Sciatic nerve (tissue), 2 donors: ENCODE measurements at regions not wholly inside any gene's neighbourhood (a gene's known extent, or its start where the extent isn't known, plus 50 kb on each side); places are given as distances from the start of the nearest gene placed in this dataset.

ENCODE experiments used
- ATAC-seq: fragments of 200-7000 bp; cut with Tn5 transposase; one replicate; pipeline ENCODE4 v1.9.1; 2020; ENCODE audit warnings: mild to moderate bottlenecking, moderate library complexity
- DNase-seq: peaks from one replicate; pipeline ENCODE4 v3.0.0-alpha.2; 2020; ENCODE audit warnings: low spot score
- intact Hi-C: fragments of 100-400 bp; cut with DNase I; formaldehyde crosslinking; loops from one replicate; pipeline ENCODE4 v1.14.2; 2022
- donor health status: DM: no; HTN: no; CAD: no.
- donor health status: DM: no; HTN: no; CAD: no.

DNA sequence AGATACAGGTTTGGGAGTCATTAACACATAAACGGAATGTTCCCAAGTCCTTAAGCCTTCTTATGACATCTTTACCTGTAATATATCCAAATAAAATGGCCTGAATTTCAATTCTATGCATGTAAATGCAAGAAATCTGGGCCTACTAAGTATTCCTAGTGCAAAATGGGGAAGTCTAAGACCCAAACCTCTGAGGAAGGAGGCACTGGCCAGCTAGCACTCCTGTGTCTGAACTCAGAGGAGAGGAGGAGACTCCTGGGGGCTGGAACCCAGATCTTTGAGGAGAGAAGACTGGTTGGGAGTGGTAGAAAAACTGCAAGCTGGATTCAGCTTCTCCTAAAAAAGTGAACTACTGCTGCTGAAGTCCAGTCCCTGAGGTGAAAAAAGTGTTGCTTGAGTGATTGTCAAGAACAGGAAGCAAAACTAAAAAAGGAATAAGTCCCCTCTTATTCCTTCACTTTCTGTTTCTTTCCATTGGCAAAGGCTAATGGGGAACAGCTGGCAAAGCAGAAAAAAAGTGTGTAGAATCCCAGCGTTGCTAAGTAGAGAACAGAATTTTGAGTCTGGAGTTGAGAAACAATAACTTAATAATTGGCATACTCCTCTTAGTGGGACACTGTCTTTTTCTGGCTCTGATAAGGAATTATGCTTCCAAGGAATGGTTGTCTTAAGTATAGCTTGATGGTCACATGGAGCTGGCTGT, 54.8 kb upstream of the ATP2C1 start:
- ATAC-seq, result no peak
- DNase-seq, result no peak
- intact Hi-C loops, result no loop called here

GRCh38 chr3:130839813-130840212, 54.1 kb upstream of the ATP2C1 start:
- intact Hi-C loops, result no loop called here
- ATAC-seq (no peak), DNase-seq (no peak)

DNA sequence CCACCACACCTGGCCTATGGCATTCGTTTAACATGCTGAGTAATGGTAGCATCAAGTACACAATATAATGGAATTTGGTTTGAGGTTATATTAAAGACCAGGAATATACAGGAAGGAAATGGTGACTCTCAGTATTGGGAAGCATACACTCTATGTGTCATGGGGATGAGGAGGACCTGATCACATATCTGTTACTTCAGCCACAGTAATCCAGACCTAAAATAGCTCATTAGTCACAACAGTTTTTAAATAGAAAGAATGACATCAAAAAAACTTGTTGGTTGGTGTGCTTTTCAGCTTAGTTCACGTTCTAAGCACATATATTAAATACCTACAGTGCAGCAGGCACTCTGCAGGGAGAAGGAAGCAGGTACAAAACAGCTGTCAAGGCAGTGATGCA, 52.5 kb upstream of the ATP2C1 start:
- intact Hi-C loops, result no loop called here
- DNase-seq, result no peak
- ATAC-seq, result no peak

- DNase-seq, result no peak
- no peak for ATAC-seq
- intact Hi-C loops, result no loop called here
Observed at GRCh38 chr3:130843441-130843840, 50.4 kb upstream of the ATP2C1 start.
